HG03571 (cell line): ENCODE measurements at regions not wholly inside any gene's neighbourhood (a gene's known extent, or its start where the extent isn't known, plus 50 kb on each side); places are given as distances from the start of the nearest gene placed in this dataset.

Source experiments
- ATAC-seq: cut with Tn5 transposase; IDR thresholded peaks from one replicate; pipeline ENCODE4 v1.9.1; 2021; ENCODE audit not compliant: unreplicated experiment

- ATAC-seq = no peak
Measured at GRCh38 chr2:58666323-58666970, 425.3 kb upstream of the FANCL start.

GRCh38 chr2:58665154-58665553 is 424.0 kb upstream of the FANCL start:
- ATAC-seq = no peak

GRCh38 chr2:58664523-58665151 is 423.5 kb upstream of the FANCL start:
- no peak for ATAC-seq

- ATAC-seq = no peak
Measured at GRCh38 chr2:58660046-58660445, 418.9 kb upstream of the FANCL start.

GRCh38 chr2:58655152-58655551 is 414.0 kb upstream of the FANCL start:
- no peak for ATAC-seq

- no peak for ATAC-seq
Measured at GRCh38 chr2:58651930-58652329, 410.8 kb upstream of the FANCL start.

GRCh38 chr2:58650781-58651180 is 409.7 kb upstream of the FANCL start:
- no peak for ATAC-seq

GRCh38 chr2:58649756-58650155 is 408.6 kb upstream of the FANCL start:
- no peak for ATAC-seq

DNA sequence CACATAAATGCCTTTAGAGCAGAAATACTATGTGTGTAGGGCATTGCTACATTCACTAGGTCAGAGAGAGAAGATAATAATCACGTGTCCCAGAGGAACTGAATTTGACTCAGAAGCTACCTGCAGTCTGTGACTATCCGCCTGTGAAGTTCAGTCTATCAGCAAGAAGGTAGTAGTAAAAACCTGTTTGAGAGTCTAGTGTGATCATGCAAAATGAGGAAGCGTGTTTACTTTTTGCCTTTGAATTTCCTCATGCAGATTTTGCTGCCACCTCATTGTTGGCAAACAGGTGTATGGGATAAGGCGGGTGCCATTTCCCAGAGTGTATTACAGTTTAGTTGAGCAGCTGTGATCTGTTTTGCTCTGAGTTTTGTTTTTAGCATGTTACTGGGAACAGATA is 403.9 kb upstream of the FANCL start:
- no peak for ATAC-seq

GRCh38 chr2:58644451-58644850 is 403.3 kb upstream of the FANCL start:
- no peak for ATAC-seq

GRCh38 chr2:58641001-58641400 is 399.9 kb upstream of the FANCL start:
- ATAC-seq = no peak

DNA sequence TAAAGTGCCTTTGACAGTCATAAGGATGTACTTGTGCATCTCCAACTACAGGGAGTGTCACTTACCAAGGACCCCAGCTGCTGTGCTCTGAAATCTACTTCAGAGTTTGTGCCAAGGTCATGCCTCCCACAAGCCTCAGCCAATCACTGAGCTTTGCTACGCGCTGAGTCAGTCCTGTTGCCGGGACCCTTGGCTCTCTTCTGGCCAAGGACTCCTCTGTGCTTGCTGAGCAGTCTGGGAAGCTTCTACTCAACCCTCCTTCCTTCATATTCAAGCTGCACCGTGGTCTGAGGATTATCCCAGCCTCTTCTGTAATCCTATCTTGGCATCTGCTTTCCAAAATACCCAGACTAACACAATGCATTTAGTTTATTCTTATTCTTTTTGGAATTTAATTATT is 398.9 kb upstream of the FANCL start:
- no peak for ATAC-seq

GRCh38 chr2:58638256-58638805 is 397.2 kb upstream of the FANCL start:
- no peak for ATAC-seq

GRCh38 chr2:58636872-58637271 is 395.7 kb upstream of the FANCL start:
- ATAC-seq = no peak

DNA sequence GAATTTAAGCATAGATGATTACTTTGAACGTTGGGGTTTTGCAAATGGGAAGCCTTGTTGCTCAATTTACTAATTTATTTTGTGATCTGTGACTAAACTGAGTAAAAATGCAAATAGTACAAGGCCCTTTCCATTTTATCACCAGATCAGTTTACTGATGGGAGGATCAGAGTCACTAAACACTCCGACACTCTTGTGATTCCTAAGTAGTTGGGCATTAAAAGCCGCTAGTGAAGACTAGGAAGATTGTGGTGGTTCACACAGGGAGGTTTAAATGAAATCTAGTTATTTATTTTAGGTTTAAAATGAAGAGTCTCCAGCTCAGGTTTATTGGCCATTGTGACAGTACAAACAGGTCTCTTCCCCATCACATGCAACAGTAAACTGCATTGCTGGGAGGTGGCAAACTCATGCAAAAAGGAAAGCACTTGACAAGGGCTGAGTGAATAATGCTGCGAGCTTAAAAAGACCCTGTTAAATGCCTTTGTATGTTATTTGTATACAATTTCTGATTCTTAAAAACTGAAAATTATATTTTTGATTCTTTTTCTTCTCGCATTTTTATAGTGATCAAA is 394.8 kb upstream of the FANCL start:
- ATAC-seq = no peak

GRCh38 chr2:58634653-58635370 is 393.7 kb upstream of the FANCL start:
- no peak for ATAC-seq

- no peak for ATAC-seq
Measured at GRCh38 chr2:58633613-58634365, 392.7 kb upstream of the FANCL start.

DNA sequence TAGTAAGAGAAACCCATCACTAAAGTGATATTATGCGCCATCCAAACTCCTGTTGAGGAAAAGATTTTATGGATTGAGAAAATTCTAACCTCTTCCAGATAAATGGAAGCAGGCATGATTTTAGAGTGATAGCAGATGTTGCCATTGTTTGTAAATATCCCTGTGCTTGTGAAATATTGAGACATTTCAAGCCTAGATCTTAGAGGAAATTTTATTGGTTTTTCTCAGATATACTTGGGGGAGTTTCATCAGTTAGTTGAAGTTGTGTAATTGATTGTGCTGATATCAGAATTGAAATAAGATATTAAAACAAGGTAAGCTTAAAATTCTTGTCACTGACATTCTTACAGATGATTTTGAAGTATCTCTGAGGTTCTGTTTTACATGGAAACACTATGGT is 390.9 kb upstream of the FANCL start:
- no peak for ATAC-seq

DNA sequence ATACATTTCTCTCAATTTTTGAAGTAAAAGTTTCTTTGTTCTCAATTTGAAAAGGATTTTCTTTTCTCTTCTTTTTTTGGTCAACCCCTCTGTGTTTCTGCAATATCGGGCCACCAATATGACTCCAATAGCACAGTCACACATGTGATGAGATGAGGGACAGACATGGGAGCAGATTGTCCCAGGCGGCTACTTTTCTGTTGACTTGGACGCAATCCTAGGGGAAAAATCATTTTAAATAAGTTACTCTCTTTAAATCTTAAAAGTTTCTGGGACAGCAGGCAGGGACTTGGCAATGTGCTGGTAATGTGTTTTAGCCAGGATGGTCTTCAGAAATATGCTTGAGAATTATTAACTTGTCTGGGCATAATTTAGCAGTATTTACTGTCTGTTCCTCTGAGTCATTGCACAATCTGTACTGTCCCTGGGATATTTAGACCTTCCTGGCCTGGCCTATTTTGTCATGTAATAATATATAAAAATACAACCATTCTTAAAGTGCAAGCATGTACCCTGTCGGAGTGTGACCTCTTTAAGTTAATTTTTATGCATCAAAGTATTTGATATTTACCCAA is 388.5 kb upstream of the FANCL start:
- ATAC-seq = no peak

DNA sequence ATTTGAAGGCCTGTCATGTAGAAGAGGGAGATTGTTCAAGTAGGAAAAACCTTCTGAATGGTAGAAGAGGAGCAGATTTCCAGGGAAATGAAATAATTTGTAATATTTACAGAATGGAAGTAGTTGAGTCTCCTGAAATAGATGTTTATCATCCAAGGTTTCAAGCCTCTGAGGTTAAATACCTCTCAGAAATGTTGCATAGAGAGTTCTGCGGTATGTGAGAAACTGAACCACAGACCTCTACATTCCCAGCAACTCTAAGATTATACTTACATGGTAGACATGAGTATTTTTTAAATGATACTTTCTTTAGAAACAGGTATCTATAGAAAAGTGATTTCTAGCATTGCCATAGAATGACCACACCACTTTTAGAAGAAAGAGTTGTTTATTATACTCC is 379.8 kb upstream of the FANCL start:
- ATAC-seq = no peak

DNA sequence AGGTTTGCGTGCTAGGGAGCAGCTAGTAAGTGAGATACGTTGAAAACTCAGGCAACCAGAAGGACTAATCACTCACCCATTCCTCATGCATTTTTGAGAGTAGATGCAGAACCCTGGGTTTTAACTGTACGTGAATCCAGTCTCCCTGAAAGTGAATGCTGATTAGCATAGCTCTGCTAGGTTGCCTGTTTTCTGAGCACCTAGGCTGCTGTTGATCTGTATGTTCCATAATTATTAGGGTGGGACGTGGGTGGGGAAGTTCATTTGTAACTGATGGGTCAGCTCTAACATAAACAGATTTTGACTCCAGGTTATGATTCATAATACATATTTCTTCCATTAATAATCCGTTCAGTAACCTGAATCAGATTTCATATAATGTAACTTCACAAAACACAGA is 379.0 kb upstream of the FANCL start:
- ATAC-seq = no peak
